ENCODE measurements at regions not wholly inside any gene's neighbourhood (a gene's known extent, or its start where the extent isn't known, plus 50 kb on each side); places are given as distances from the start of the nearest gene placed in this dataset.

DNA sequence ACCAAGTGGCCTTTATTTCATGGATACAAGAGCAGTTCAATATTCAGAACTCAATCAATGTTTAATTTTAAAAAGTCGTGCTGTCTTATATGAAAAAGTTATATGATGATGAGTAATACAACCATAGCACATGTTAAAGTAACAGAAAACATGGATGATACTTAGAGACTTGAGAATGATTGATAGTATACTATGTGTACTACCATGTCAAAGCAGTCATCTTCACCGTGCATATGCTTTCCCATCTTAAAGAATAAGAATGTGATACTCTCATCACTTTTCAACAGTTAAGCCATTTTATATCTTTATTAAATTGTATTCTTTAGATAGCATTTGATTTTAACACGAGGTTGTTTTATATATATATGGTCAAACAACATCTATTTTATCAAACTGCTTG lies 535.9 kb upstream of the ADAMTS5 start (continued):
- TF ChIP-seq, protein P1, sequence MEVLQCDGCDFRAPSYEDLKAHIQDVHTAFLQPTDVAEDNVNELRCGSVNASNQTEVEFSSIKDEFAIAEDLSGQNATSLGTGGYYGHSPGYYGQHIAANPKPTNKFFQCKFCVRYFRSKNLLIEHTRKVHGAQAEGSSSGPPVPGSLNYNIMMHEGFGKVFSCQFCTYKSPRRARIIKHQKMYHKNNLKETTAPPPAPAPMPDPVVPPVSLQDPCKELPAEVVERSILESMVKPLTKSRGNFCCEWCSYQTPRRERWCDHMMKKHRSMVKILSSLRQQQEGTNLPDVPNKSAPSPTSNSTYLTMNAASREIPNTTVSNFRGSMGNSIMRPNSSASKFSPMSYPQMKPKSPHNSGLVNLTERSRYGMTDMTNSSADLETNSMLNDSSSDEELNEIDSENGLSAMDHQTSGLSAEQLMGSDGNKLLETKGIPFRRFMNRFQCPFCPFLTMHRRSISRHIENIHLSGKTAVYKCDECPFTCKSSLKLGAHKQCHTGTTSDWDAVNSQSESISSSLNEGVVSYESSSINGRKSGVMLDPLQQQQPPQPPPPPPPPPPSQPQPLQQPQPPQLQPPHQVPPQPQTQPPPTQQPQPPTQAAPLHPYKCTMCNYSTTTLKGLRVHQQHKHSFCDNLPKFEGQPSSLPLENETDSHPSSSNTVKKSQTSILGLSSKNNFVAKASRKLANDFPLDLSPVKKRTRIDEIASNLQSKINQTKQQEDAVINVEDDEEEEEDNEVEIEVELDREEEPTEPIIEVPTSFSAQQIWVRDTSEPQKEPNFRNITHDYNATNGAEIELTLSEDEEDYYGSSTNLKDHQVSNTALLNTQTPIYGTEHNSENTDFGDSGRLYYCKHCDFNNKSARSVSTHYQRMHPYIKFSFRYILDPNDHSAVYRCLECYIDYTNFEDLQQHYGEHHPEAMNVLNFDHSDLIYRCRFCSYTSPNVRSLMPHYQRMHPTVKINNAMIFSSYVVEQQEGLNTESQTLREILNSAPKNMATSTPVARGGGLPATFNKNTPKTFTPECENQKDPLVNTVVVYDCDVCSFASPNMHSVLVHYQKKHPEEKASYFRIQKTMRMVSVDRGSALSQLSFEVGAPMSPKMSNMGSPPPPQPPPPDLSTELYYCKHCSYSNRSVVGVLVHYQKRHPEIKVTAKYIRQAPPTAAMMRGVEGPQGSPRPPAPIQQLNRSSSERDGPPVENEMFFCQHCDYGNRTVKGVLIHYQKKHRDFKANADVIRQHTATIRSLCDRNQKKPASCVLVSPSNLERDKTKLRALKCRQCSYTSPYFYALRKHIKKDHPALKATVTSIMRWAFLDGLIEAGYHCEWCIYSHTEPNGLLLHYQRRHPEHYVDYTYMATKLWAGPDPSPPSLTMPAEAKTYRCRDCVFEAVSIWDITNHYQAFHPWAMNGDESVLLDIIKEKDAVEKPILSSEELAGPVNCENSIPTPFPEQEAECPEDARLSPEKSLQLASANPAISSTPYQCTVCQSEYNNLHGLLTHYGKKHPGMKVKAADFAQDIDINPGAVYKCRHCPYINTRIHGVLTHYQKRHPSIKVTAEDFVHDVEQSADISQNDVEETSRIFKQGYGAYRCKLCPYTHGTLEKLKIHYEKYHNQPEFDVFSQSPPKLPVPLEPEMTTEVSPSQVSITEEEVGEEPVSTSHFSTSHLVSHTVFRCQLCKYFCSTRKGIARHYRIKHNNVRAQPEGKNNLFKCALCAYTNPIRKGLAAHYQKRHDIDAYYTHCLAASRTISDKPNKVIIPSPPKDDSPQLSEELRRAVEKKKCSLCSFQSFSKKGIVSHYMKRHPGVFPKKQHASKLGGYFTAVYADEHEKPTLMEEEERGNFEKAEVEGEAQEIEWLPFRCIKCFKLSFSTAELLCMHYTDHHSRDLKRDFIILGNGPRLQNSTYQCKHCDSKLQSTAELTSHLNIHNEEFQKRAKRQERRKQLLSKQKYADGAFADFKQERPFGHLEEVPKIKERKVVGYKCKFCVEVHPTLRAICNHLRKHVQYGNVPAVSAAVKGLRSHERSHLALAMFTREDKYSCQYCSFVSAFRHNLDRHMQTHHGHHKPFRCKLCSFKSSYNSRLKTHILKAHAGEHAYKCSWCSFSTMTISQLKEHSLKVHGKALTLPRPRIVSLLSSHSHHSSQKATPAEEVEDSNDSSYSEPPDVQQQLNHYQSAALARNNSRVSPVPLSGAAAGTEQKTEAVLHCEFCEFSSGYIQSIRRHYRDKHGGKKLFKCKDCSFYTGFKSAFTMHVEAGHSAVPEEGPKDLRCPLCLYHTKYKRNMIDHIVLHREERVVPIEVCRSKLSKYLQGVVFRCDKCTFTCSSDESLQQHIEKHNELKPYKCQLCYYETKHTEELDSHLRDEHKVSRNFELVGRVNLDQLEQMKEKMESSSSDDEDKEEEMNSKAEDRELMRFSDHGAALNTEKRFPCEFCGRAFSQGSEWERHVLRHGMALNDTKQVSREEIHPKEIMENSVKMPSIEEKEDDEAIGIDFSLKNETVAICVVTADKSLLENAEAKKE (CRISPR knock-in tag; IDR thresholded peaks at IDR 0.05), result no peak
- TF ChIP-seq CREB1 (CRISPR knock-in tag; IDR thresholded peaks at IDR 0.05; ENCODE audit: low read depth), result no peak
- TF ChIP-seq NANOG (IDR thresholded peaks at IDR 0.05; ENCODE audit: borderline replicate concordance), result no peak
- TF ChIP-seq JUNB (IDR thresholded peaks at IDR 0.05; ENCODE audit: unreplicated experiment), result no peak
- TF ChIP-seq, protein P2, sequence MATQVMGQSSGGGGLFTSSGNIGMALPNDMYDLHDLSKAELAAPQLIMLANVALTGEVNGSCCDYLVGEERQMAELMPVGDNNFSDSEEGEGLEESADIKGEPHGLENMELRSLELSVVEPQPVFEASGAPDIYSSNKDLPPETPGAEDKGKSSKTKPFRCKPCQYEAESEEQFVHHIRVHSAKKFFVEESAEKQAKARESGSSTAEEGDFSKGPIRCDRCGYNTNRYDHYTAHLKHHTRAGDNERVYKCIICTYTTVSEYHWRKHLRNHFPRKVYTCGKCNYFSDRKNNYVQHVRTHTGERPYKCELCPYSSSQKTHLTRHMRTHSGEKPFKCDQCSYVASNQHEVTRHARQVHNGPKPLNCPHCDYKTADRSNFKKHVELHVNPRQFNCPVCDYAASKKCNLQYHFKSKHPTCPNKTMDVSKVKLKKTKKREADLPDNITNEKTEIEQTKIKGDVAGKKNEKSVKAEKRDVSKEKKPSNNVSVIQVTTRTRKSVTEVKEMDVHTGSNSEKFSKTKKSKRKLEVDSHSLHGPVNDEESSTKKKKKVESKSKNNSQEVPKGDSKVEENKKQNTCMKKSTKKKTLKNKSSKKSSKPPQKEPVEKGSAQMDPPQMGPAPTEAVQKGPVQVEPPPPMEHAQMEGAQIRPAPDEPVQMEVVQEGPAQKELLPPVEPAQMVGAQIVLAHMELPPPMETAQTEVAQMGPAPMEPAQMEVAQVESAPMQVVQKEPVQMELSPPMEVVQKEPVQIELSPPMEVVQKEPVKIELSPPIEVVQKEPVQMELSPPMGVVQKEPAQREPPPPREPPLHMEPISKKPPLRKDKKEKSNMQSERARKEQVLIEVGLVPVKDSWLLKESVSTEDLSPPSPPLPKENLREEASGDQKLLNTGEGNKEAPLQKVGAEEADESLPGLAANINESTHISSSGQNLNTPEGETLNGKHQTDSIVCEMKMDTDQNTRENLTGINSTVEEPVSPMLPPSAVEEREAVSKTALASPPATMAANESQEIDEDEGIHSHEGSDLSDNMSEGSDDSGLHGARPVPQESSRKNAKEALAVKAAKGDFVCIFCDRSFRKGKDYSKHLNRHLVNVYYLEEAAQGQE (IDR thresholded peaks at IDR 0.05; ENCODE audit: unreplicated experiment), result no peak
- TF ChIP-seq POLR2AphosphoS5 (IDR thresholded peaks at IDR 0.05; ENCODE audit: low read depth), result no peak

DNA sequence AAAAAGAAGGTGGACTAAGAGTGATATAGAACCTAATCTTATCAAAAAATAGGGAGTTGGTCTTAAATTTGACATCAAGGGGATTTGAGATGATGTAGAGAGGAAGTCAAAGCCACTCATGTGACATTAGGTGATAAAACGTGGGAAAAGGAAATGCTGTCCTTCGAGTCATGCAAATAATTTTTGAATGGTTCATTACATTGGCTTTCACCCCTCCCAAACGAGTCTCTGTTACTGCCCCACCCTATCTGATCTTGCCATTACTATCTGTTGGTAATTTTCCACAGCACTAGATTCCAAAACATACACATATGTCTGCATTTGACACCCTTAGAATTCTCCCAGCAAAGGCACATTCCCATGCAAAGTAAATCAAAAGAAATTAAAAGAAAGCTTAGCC lies 531.1 kb upstream of the ADAMTS5 start:
- Mint-ChIP-seq H3K27ac (peak overlapping the region; percentile 4; the same call in 1 of the 2 replicates), H3K36me3 (ENCODE audit: low read depth) (no peaks in the 10 kb centered on the region), H3K4me1 (peaks cover 8% of the 10 kb centered on the region), H3K27me3 (ENCODE audit: insufficient read depth, low read depth, poor library complexity) (no peaks in the 10 kb centered on the region), H3K9me3 (no peaks in the 10 kb centered on the region), H3K4me3 (no peak overlapping the region)
- H2AFZ ChIP-seq, result peak overlapping the region; percentile 75; the same call in 1 of the 2 replicates
- H3K4me2 ChIP-seq, result no peak overlapping the region
- H3K79me2 ChIP-seq (replicated peaks; ENCODE audit: insufficient read depth), result no peaks in the 10 kb centered on the region
- no peaks in the 10 kb centered on the region for H3F3A ChIP-seq (replicated peaks; ENCODE audit: low read depth)
- no peaks in the 10 kb centered on the region for H3K9me2 ChIP-seq (ENCODE audit: insufficient read depth)
- DNase-seq (ENCODE audit: low spot score) (no peak), ATAC-seq (no peak)
- no peak overlapping the region for H3K27ac ChIP-seq (ENCODE audit: low read depth)
- H3K27me3 ChIP-seq (ENCODE audit: insufficient read depth), result no peaks in the 10 kb centered on the region
- no peaks in the 10 kb centered on the region for H4K20me1 ChIP-seq (replicated peaks; ENCODE audit: insufficient read depth)
- H3K4me3 ChIP-seq, result no peak overlapping the region
- no peaks in the 10 kb centered on the region for H3K36me3 ChIP-seq (ENCODE audit: insufficient read depth)
- H3K4me1 ChIP-seq (ENCODE audit: insufficient read depth), result no peaks in the 10 kb centered on the region
- TF ChIP-seq NANOG (IDR thresholded peaks at IDR 0.05; ENCODE audit: borderline replicate concordance), result no peak
- TF ChIP-seq EZH2 (IDR thresholded peaks at IDR 0.05; ENCODE audit: low read depth, unreplicated experiment), result no peak
- TF ChIP-seq, protein P3, sequence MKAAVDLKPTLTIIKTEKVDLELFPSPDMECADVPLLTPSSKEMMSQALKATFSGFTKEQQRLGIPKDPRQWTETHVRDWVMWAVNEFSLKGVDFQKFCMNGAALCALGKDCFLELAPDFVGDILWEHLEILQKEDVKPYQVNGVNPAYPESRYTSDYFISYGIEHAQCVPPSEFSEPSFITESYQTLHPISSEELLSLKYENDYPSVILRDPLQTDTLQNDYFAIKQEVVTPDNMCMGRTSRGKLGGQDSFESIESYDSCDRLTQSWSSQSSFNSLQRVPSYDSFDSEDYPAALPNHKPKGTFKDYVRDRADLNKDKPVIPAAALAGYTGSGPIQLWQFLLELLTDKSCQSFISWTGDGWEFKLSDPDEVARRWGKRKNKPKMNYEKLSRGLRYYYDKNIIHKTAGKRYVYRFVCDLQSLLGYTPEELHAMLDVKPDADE (IDR thresholded peaks at IDR 0.05), result no peak
- TF ChIP-seq JUNB (IDR thresholded peaks at IDR 0.05; ENCODE audit: unreplicated experiment), result no peak
- TF ChIP-seq EZH2phosphoT487 (IDR thresholded peaks at IDR 0.05; ENCODE audit: unreplicated experiment), result no peak
- TF ChIP-seq ZNF331 (CRISPR knock-in tag; IDR thresholded peaks at IDR 0.05; ENCODE audit: low read depth), result no peak
- TF ChIP-seq POLR2AphosphoS5 (IDR thresholded peaks at IDR 0.05; ENCODE audit: low read depth), result no peak
- TF ChIP-seq ZNF114 (CRISPR knock-in tag; IDR thresholded peaks at IDR 0.05), result no peak
- no peak for TF ChIP-seq STAT1 (IDR thresholded peaks at IDR 0.05; ENCODE audit: unreplicated experiment)
- TF ChIP-seq, protein P4, sequence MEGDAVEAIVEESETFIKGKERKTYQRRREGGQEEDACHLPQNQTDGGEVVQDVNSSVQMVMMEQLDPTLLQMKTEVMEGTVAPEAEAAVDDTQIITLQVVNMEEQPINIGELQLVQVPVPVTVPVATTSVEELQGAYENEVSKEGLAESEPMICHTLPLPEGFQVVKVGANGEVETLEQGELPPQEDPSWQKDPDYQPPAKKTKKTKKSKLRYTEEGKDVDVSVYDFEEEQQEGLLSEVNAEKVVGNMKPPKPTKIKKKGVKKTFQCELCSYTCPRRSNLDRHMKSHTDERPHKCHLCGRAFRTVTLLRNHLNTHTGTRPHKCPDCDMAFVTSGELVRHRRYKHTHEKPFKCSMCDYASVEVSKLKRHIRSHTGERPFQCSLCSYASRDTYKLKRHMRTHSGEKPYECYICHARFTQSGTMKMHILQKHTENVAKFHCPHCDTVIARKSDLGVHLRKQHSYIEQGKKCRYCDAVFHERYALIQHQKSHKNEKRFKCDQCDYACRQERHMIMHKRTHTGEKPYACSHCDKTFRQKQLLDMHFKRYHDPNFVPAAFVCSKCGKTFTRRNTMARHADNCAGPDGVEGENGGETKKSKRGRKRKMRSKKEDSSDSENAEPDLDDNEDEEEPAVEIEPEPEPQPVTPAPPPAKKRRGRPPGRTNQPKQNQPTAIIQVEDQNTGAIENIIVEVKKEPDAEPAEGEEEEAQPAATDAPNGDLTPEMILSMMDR (conservative IDR thresholded peaks at IDR 0.05; ENCODE audit: low read depth in 2 of 2), result no peak
- TF ChIP-seq CREB1 (CRISPR knock-in tag; IDR thresholded peaks at IDR 0.05; ENCODE audit: low read depth), result no peak

Data from GM23338 (cell line).